Astrocyte of the cerebellum (primary cell): ENCODE measurements at regions not wholly inside any gene's neighbourhood (a gene's known extent, or its start where the extent isn't known, plus 50 kb on each side); places are given as distances from the start of the nearest gene placed in this dataset.

Experiments used
- DNase-seq: peaks from one replicate; pipeline ENCODE4 v3.0.0-alpha.2; 2011; ENCODE audit warnings: low read depth
- H3K4me3 ChIP-seq: 2 replicates; pipeline ENCODE4 v1.5.1; 2011; ENCODE audit warnings: mild to moderate bottlenecking, low read depth, low read length, moderate library complexity
- CTCF ChIP-seq: IDR thresholded peaks from 2 replicates; pipeline ENCODE4 v1.5.1; 2012; ENCODE audit warnings: low read length, low read depth, moderate library complexity, mild to moderate bottlenecking; ENCODE audit errors: missing control alignments
- in situ Hi-C: cut with HindIII; loops from 2 replicates; pipeline ENCODE4 v1.10.0; 2017; ENCODE audit warnings: low sequenced_read_pairs

- TF ChIP-seq CTCF: no peak
- in situ Hi-C loops: no loop called here
- DNase-seq: peak; percentile 5
- H3K4me3 ChIP-seq: no peak overlapping the region
Measured at GRCh38 chr2:144703852-144704708, 184.2 kb upstream of the ZEB2 start.

- in situ Hi-C loops: no loop called here
- no peak for DNase-seq
- no peak for TF ChIP-seq CTCF
- no peak overlapping the region for H3K4me3 ChIP-seq
Measured at GRCh38 chr2:144702051-144702450, 182.1 kb upstream of the ZEB2 start.

- TF ChIP-seq CTCF: no peak
- in situ Hi-C loops: no loop called here
- no peak overlapping the region for H3K4me3 ChIP-seq
- no peak for DNase-seq
Measured at GRCh38 chr2:144701259-144701658, 181.3 kb upstream of the ZEB2 start.

GRCh38 chr2:144698156-144698555 is 178.2 kb upstream of the ZEB2 start:
- in situ Hi-C loops: no loop called here
- TF ChIP-seq CTCF: no peak
- H3K4me3 ChIP-seq: no peak overlapping the region
- no peak for DNase-seq

- H3K4me3 ChIP-seq: no peak overlapping the region
- in situ Hi-C loops: no loop called here
- no peak for DNase-seq
- TF ChIP-seq CTCF: no peak
Measured at GRCh38 chr2:144695657-144696056, 175.7 kb upstream of the ZEB2 start.

- no peak for DNase-seq
- H3K4me3 ChIP-seq: no peak overlapping the region
- in situ Hi-C loops: no loop called here
- no peak for TF ChIP-seq CTCF
Measured at GRCh38 chr2:144694456-144694855, 174.5 kb upstream of the ZEB2 start.
